B cell (primary cell): ENCODE measurements at regions not wholly inside any gene's neighbourhood (a gene's known extent, or its start where the extent isn't known, plus 50 kb on each side); places are given as distances from the start of the nearest gene placed in this dataset.

ENCODE experiments used
- ATAC-seq: fragments of 200-7000 bp; cut with Tn5 transposase; one replicate; pipeline ENCODE4 v1.10.0; 2021; ENCODE audit warnings: low read depth, mild to moderate bottlenecking, moderate number of reproducible peaks, moderate library complexity
- CTCF ChIA-PET: fragments of 350-600 bp; sonication (Branson Sonifier 250); formaldehyde crosslinking; loops from one replicate; lab custom pipeline; 2021; ENCODE audit warnings: antibody characterized with exemption, inconsistent platforms; lab: Charles Lee
- POLR2A ChIA-PET: fragments of 350-600 bp; sonication (Branson Sonifier 250); formaldehyde crosslinking; loops from one replicate; lab custom pipeline; 2021; ENCODE audit warnings: antibody characterized with exemption; lab: Charles Lee
- DNase-seq: peaks from one replicate; pipeline ENCODE4 v3.0.0; 2013
- H2AFZ ChIP-seq: 2 replicates; pipeline ENCODE4 v1.6.1; 2012; ENCODE audit warnings: mild to moderate bottlenecking, low read depth, low read length; ENCODE audit not compliant: insufficient read depth, poor library complexity, severe bottlenecking
- H3K27ac ChIP-seq, 2 donors: 1 replicate in 1 of 2; 2 replicates in 1 of 2; pipeline ENCODE4 v1.5.1; 2012 to 2013; ENCODE audit warnings: low read length in 2 of 2, mild to moderate bottlenecking in 2 of 2, moderate library complexity in 1 of 2
- H3K27me3 ChIP-seq, 4 experiments: fragments of 200-600 bp in 1 of 4; sonication (generic) in 1 of 4; replicated peaks in 1 of 4; 1 replicate in 2 of 4; 2 replicates in 2 of 4; pipeline versions ENCODE4 v1.6.1 to v1.7.0; 2013 to 2016; ENCODE audit warnings: low read length in 3 of 4, mild to moderate bottlenecking in 2 of 4, mixed read lengths in 1 of 4, moderate library complexity in 1 of 4; ENCODE audit not compliant: insufficient read depth in 4 of 4, control insufficient read depth in 3 of 4; ENCODE audit errors: control extremely low read depth in 1 of 4
- H3K36me3 ChIP-seq, 2 experiments: replicated peaks in 1 of 2; 1 replicate in 1 of 2; 2 replicates in 1 of 2; pipeline versions ENCODE4 v1.6.1 to v1.7.1; 2013; ENCODE audit warnings: low read length in 1 of 2; ENCODE audit not compliant: insufficient read depth in 2 of 2, control insufficient read depth in 1 of 2; ENCODE audit errors: control extremely low read depth in 1 of 2, extremely low read depth in 1 of 2
- H3K4me1 ChIP-seq, 2 donors: fragments of 200-600 bp in 1 of 2; sonication (generic) in 1 of 2; 1 replicate in 1 of 2; 2 replicates in 1 of 2; pipeline versions ENCODE4 v1.5.1 to v1.6.1; 2013 to 2017; ENCODE audit warnings: low read length in 2 of 2; ENCODE audit not compliant: control insufficient read depth in 2 of 2, insufficient read depth in 2 of 2
- H3K4me2 ChIP-seq: replicated peaks from 2 replicates; pipeline ENCODE3; 2012; ENCODE audit warnings: mild to moderate bottlenecking, low read depth, low read length; ENCODE audit not compliant: poor library complexity, severe bottlenecking
- H3K4me3 ChIP-seq, 5 experiments: fragments of 200-600 bp in 1 of 5; sonication (generic) in 1 of 5; 1 replicate in 3 of 5; 2 replicates in 2 of 5; pipeline versions ENCODE4 v1.5.1 to v1.7.0; 2011 to 2016; ENCODE audit warnings: low read length in 4 of 5, mild to moderate bottlenecking in 4 of 5, low read depth in 2 of 5, control low read depth in 1 of 5, moderate library complexity in 1 of 5; ENCODE audit not compliant: insufficient read depth in 1 of 5; ENCODE audit errors: control extremely low read depth in 1 of 5, extremely low read depth in 1 of 5
- H3K79me2 ChIP-seq: fragments of 200-600 bp; sonication (generic); one replicate; pipeline ENCODE4 v1.6.0; 2016; ENCODE audit warnings: low read length; ENCODE audit not compliant: control insufficient read depth, insufficient read depth
- H3K9ac ChIP-seq: fragments of 200-600 bp; sonication (generic); 2 replicates; pipeline ENCODE4 v1.6.1; 2017; ENCODE audit warnings: mild to moderate bottlenecking, low read length, moderate library complexity
- H3K9me3 ChIP-seq, 3 donors: one replicate each; pipeline versions ENCODE4 v1.6.1 to v1.7.1; 2013; ENCODE audit warnings: low read length in 2 of 3; ENCODE audit not compliant: control insufficient read depth in 2 of 3, insufficient read depth in 1 of 3; ENCODE audit errors: control extremely low read depth in 1 of 3
- H4K20me1 ChIP-seq: 2 replicates; pipeline ENCODE4 v1.6.0; 2012; ENCODE audit warnings: mild to moderate bottlenecking, low read length; ENCODE audit not compliant: insufficient read depth, control insufficient read depth, poor library complexity, severe bottlenecking
- H3K27ac Mint-ChIP-seq: one replicate; pipeline ENCODE4 v1.8.0; 2021; ENCODE audit warnings: mixed read lengths
- H3K27me3 Mint-ChIP-seq: one replicate; pipeline ENCODE4 v1.8.0; 2021; ENCODE audit warnings: mixed read lengths
- H3K4me1 Mint-ChIP-seq: one replicate; pipeline ENCODE4 v1.8.0; 2021; ENCODE audit warnings: mixed read lengths
- H3K4me3 Mint-ChIP-seq: one replicate; pipeline ENCODE4 v1.8.0; 2021; ENCODE audit warnings: mixed read lengths
- H3K9me3 Mint-ChIP-seq: one replicate; pipeline ENCODE4 v1.8.0; 2022; ENCODE audit warnings: mixed read lengths; ENCODE audit not compliant: insufficient read depth
- CTCF ChIP-seq: fragments of 200-600 bp; IDR thresholded peaks from one replicate; pipeline ENCODE4 v1.8.0; 2022; ENCODE audit warnings: antibody characterized with exemption, mild to moderate bottlenecking
- EZH2 ChIP-seq: IDR thresholded peaks from 2 replicates; pipeline ENCODE4 v1.6.1; 2012; ENCODE audit warnings: borderline replicate concordance, low read depth, mild to moderate bottlenecking, moderate library complexity, low read length; ENCODE audit not compliant: insufficient read depth, poor library complexity, severe bottlenecking
- WGBS: methylation state at CpG from one replicate; pipeline ENCODE4 v1.1.5; 2013; ENCODE audit warnings: missing lambda C conversion rate; ENCODE audit not compliant: insufficient coverage; 5-methylcytosine and 5-hydroxymethylcytosine counted together
- intact Hi-C: fragments of 100-400 bp; cut with micrococcal nuclease; formaldehyde crosslinking; loops from one replicate; pipeline ENCODE4 v1.10.0; 2022

GRCh38 chr12:76646366-76646765 lies 86.8 kb upstream of the OSBPL8 start:
- Histone ChIP-seq H3K4me3 (no peak overlapping the region), H3K79me2 (no peaks in the 10 kb centered on the region), H3K36me3 (no peaks in the 10 kb centered on the region), H3K4me2 (no peak overlapping the region), H3K27ac (no peak overlapping the region), H3K27me3 (peaks cover 0 to 3% (median 0%) of the 10 kb centered on the region in 4 experiments), H4K20me1 (no peaks in the 10 kb centered on the region), H3K4me1 (no peaks in the 10 kb centered on the region), H3K9me3 (no peaks in the 10 kb centered on the region), H3K9ac (no peak overlapping the region), H2AFZ (no peak overlapping the region)
- H3K27me3 Mint-ChIP-seq, result no peaks in the 10 kb centered on the region
- no peaks in the 10 kb centered on the region for H3K9me3 Mint-ChIP-seq
- DNase-seq, result no peak
- no peak for TF ChIP-seq CTCF
- no peak for TF ChIP-seq EZH2
- H3K27ac Mint-ChIP-seq, result no peak overlapping the region
- H3K4me1 Mint-ChIP-seq, result no peaks in the 10 kb centered on the region
- intact Hi-C loops, result no loop called here
- no peak overlapping the region for H3K4me3 Mint-ChIP-seq
- POLR2A ChIA-PET, result no interaction called here
- CTCF ChIA-PET, result no interaction called here
- no peak for ATAC-seq
- no CpG with 5 or more reads among the region's 1 CpG for WGBS

- Histone ChIP-seq H3K79me2 (no peaks in the 10 kb centered on the region), H3K27ac (no peak overlapping the region), H3K4me1 (no peaks in the 10 kb centered on the region), H3K4me3 (no peak overlapping the region), H3K9ac (no peak overlapping the region), H3K27me3 (peaks cover 0 to 3% (median 0%) of the 10 kb centered on the region in 4 experiments), H4K20me1 (no peaks in the 10 kb centered on the region), H3K36me3 (no peaks in the 10 kb centered on the region), H3K9me3 (no peaks in the 10 kb centered on the region), H3K4me2 (no peak overlapping the region), H2AFZ (no peak overlapping the region)
- 99% methylated on average over 5 of the region's 5 CpGs for WGBS
- no peak for DNase-seq
- intact Hi-C loops, result no loop called here
- no peaks in the 10 kb centered on the region for H3K9me3 Mint-ChIP-seq
- ChIA-PET CTCF (no interaction called here), POLR2A (no interaction called here)
- no peak for TF ChIP-seq EZH2
- ATAC-seq, result no peak
- no peaks in the 10 kb centered on the region for H3K27me3 Mint-ChIP-seq
- H3K27ac Mint-ChIP-seq, result no peak overlapping the region
- H3K4me3 Mint-ChIP-seq, result no peak overlapping the region
- no peaks in the 10 kb centered on the region for H3K4me1 Mint-ChIP-seq
These were observed 89.5 kb upstream of the OSBPL8 start for GRCh38 chr12:76649099-76649498.
